ENCODE measurements at regions not wholly inside any gene's neighbourhood (a gene's known extent, or its start where the extent isn't known, plus 50 kb on each side); places are given as distances from the start of the nearest gene placed in this dataset.
"Not testable (repeated sequence)": the region's sequence is repeated elsewhere in the genome, so short reads cannot be mapped to it uniquely, and the experiment has no call there.

- DNase-seq (ENCODE audit: low spot score): peak; percentile 24
- peak; percentile 43 for TF ChIP-seq CTCF (IDR thresholded peaks at IDR 0.05; ENCODE audit: extremely low read depth, missing control alignments)
Measured at GRCh38 chr1:165114022-165114888, 242.3 kb downstream of the LMX1A start.

- DNase-seq (ENCODE audit: low spot score): no peak
- no peak for TF ChIP-seq CTCF (IDR thresholded peaks at IDR 0.05; ENCODE audit: extremely low read depth, missing control alignments)
Measured at GRCh38 chr1:165112260-165112659, 244.3 kb downstream of the LMX1A start.

- no peak for DNase-seq (ENCODE audit: low spot score)
- no peak for TF ChIP-seq CTCF (IDR thresholded peaks at IDR 0.05; ENCODE audit: extremely low read depth, missing control alignments)
Measured at GRCh38 chr1:165109013-165109412, 247.5 kb downstream of the LMX1A start.

- DNase-seq (ENCODE audit: low spot score): not testable (repeated sequence)
Measured at GRCh38 chr1:165092542-165093162, 263.9 kb downstream of the LMX1A start.

- no peak for TF ChIP-seq CTCF (IDR thresholded peaks at IDR 0.05; ENCODE audit: extremely low read depth, missing control alignments)
- DNase-seq (ENCODE audit: low spot score): no peak
Measured at GRCh38 chr1:165080253-165080896, 276.1 kb downstream of the LMX1A start.

GRCh38 chr1:165078391-165078790 lies 278.1 kb downstream of the LMX1A start:
- TF ChIP-seq CTCF (IDR thresholded peaks at IDR 0.05; ENCODE audit: extremely low read depth, missing control alignments): no peak

GRCh38 chr1:165075725-165076370 lies 280.7 kb downstream of the LMX1A start:
- DNase-seq (ENCODE audit: low spot score): no peak
- no peak for TF ChIP-seq CTCF (IDR thresholded peaks at IDR 0.05; ENCODE audit: extremely low read depth, missing control alignments)

More at GRCh38 chr1:165078391-165078790, 278.1 kb downstream of the LMX1A start:
- no peak for DNase-seq (ENCODE audit: low spot score)

All from GM20000 (cell line).